ENCODE measurements at regions not wholly inside any gene's neighbourhood (a gene's known extent, or its start where the extent isn't known, plus 50 kb on each side); places are given as distances from the start of the nearest gene placed in this dataset.
"Not testable (repeated sequence)": the region's sequence is repeated elsewhere in the genome, so short reads cannot be mapped to it uniquely, and the experiment has no call there.

DNA sequence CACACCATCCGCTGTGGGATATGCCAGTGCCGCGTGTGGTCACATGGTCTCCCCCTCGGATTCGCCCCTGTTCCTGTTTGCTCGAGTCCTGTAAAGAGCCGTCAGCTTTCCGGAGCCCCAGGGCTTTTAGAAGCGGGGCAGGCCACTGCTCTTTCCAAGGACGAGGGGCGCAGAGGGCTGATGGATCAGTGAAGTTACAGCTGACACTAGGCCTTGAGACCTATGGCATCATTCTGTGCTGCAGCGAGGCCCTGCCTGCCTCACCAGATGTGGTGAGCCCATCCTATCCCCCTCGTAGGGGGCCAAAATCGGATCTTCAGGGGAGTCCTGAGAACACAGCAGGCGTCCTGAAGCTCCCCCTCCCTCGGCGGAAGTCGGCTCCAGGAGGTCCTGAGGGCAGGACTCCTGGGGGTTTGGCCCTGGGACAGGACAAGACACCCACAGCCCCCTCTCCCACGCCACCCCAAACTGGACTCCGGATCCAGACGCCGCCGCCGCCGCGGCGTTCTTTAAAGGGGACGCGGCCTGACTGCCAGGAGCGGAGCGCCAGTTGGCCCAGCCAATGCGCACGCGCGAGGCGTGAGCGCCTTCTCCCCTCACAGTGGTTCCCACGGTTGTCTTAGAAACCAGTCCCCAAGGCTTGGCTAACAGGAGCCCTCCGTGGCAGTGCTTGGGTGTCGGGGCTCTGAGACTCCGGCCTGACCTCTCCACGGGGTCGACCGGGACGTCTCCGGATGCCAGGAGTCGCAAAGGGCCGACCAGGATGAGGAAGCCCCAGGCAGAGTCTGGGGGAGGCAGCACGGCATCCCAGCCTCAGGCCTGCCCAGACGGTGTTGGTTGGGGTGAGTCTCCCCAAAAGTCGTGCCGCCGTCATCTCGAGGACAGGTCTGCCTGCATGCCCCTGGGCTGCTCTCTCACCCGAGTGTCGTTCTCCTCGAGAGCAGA is 371.7 kb downstream of the ZNF716 start:
- Histone ChIP-seq H2AFZ (no peak overlapping the region), H3K4me1 (no peaks in the 10 kb centered on the region), H3K36me3 (ENCODE audit: control insufficient read depth, insufficient read depth, low read length) (no peaks in the 10 kb centered on the region), H3K4me2 (ENCODE audit: low read length) (no peak overlapping the region), H3K9ac (no peak overlapping the region), H3K27me3 (ENCODE audit: control insufficient read depth, insufficient read depth, low read length) (no peaks in the 10 kb centered on the region), H3K4me3 (ENCODE audit: low read depth, low read length) (no peak overlapping the region), H3K9me3 (ENCODE audit: control insufficient read depth, low read length) (no peaks in the 10 kb centered on the region), H3K27ac (no peak overlapping the region), H3K79me2 (no peaks in the 10 kb centered on the region)
- TF ChIP-seq, protein P1, sequence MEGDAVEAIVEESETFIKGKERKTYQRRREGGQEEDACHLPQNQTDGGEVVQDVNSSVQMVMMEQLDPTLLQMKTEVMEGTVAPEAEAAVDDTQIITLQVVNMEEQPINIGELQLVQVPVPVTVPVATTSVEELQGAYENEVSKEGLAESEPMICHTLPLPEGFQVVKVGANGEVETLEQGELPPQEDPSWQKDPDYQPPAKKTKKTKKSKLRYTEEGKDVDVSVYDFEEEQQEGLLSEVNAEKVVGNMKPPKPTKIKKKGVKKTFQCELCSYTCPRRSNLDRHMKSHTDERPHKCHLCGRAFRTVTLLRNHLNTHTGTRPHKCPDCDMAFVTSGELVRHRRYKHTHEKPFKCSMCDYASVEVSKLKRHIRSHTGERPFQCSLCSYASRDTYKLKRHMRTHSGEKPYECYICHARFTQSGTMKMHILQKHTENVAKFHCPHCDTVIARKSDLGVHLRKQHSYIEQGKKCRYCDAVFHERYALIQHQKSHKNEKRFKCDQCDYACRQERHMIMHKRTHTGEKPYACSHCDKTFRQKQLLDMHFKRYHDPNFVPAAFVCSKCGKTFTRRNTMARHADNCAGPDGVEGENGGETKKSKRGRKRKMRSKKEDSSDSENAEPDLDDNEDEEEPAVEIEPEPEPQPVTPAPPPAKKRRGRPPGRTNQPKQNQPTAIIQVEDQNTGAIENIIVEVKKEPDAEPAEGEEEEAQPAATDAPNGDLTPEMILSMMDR (IDR thresholded peaks at IDR 0.05): no peak

DNA sequence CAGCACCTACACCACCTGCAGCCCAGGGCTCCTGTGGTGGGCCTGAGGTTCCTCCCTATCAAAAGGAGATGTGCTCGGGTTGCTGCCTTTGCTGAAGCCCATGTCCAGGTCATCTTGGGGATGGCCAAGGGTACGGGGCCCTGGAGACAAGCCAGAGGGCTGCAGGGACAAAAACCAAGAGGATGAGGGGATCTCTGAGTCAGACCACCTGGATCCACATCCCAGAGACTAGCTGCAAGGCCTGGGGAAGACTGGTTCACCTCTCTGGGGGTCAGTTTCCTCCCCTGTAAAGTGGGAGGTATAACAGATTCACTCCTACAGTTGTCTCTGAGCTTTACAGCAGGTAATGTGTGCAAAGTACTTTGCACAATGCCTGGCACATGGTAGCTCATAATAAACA is 376.6 kb downstream of the ZNF716 start:
- not testable (repeated sequence) for H3K4me1 ChIP-seq; H3K4me2 ChIP-seq (ENCODE audit: low read length); H3K4me3 ChIP-seq (ENCODE audit: low read depth, low read length); H3K79me2 ChIP-seq; H3K9me3 ChIP-seq (ENCODE audit: control insufficient read depth, low read length); H3K36me3 ChIP-seq (ENCODE audit: control insufficient read depth, insufficient read depth, low read length); H3K27me3 ChIP-seq (ENCODE audit: control insufficient read depth, insufficient read depth, low read length); H3K9ac ChIP-seq; H2AFZ ChIP-seq; H3K27ac ChIP-seq

DNA sequence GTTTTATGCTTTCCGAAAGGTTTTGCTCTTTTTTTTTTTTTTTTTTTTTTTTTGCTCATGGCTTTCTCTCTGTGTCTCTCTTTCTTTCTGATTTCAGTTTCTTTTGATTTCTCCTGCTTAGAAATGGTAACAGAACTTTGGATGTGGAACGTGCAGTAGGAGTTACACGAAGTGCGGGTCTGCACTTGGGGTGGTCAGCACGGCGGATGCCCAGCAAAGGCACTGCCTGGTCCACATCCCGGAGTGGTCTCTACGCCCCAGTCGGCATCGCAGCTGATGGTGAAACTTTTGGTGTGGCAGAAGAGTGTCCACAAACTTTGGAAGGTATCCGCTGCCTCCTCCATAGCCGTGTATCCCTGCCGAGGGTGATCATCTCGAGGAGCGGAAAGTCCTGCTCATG is 385.2 kb downstream of the ZNF716 start:
- not testable (repeated sequence) for H3K79me2 ChIP-seq; H3K9ac ChIP-seq; H3K27me3 ChIP-seq (ENCODE audit: control insufficient read depth, insufficient read depth, low read length); H3K4me1 ChIP-seq; H3K4me2 ChIP-seq (ENCODE audit: low read length); H3K36me3 ChIP-seq (ENCODE audit: control insufficient read depth, insufficient read depth, low read length); H3K27ac ChIP-seq; H3K4me3 ChIP-seq (ENCODE audit: low read depth, low read length); H2AFZ ChIP-seq; H3K9me3 ChIP-seq (ENCODE audit: control insufficient read depth, low read length)

DNA sequence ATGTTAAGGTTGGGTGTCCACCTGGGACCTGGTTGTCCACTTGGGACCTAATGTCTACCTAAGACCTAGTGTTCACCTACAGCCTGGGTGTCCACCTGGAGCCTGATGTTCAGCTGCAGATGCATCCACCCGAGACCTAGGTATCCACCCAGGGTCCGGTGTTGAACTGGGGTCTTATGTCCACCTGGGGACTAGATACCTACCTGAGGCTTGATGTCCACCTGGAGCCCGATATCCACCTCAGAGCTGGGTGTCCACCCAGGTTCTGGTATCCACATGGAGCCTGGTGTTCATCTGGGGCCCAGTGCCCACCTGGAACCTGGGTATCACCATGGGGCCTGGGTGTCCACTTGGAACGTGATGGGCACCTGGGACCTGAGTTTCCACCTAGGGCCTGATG is 389.2 kb downstream of the ZNF716 start:
- H3K79me2 ChIP-seq; H3K36me3 ChIP-seq (ENCODE audit: control insufficient read depth, insufficient read depth, low read length); H3K27ac ChIP-seq; H3K4me3 ChIP-seq (ENCODE audit: low read depth, low read length); H3K4me1 ChIP-seq; H3K27me3 ChIP-seq (ENCODE audit: control insufficient read depth, insufficient read depth, low read length); H3K4me2 ChIP-seq (ENCODE audit: low read length); H3K9ac ChIP-seq; H2AFZ ChIP-seq; H3K9me3 ChIP-seq (ENCODE audit: control insufficient read depth, low read length): not testable (repeated sequence)

DNA sequence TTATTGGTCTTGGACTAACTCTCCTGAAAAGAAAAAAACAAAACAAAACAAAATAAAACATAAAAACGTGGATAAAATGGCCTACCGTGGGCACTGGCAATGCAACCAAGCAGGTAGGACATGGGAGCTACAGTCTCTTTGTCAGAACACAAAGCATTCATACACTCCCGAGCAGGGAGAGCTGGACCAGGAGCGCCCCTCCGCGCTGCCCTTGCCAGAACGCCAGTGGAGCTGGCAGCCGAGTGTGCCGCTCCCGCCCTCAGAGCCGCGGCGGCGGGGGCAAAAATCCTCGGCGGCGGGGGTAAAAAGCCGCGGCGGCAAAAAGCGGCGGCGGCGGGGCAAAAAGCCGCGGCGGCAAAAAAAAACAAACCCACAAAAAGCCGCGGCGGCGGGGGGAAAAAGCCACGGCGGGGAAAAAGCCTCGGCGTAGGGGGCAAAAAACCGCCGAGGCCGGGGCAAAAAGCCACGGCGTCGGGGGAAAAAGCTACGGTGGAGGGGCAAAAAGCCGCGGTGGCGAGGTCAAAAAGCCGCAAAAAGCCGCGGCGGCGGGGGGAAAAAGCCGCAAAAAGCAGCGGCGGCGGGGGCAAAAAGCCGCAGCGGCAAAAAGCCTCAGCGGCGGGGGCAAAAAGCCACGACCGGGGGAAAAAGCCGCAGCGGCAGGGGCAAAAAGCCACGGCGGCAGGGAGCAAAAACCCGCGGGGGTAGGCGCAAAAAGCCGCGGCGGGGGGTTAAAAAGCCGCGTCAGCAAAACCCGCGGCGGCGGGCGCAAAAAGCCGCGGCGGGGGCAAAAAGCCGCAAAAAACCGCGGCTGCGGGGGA is 418.1 kb downstream of the ZNF716 start:
- Histone ChIP-seq H3K9ac (no peak overlapping the region), H3K36me3 (ENCODE audit: control insufficient read depth, insufficient read depth, low read length) (no peaks in the 10 kb centered on the region), H2AFZ (no peak overlapping the region), H3K79me2 (no peaks in the 10 kb centered on the region), H3K4me1 (no peaks in the 10 kb centered on the region), H3K9me3 (ENCODE audit: control insufficient read depth, low read length) (no peaks in the 10 kb centered on the region), H3K4me3 (ENCODE audit: low read depth, low read length) (peak overlapping the region; percentile 44), H3K4me2 (ENCODE audit: low read length) (peak overlapping the region; percentile 51), H3K27me3 (ENCODE audit: control insufficient read depth, insufficient read depth, low read length) (no peaks in the 10 kb centered on the region), H3K27ac (no peak overlapping the region)
- TF ChIP-seq, protein P1 (IDR thresholded peaks at IDR 0.05): no peak

All from parathyroid adenoma (tissue), 2 donors.